Spleen (tissue), 11 donors: ENCODE measurements at regions not wholly inside any gene's neighbourhood (a gene's known extent, or its start where the extent isn't known, plus 50 kb on each side); places are given as distances from the start of the nearest gene placed in this dataset.

Experiments used
- DNase-seq: peaks from one replicate; pipeline ENCODE4 v3.0.0-alpha.2; 2020
- H3K27ac ChIP-seq, 8 donors: fragments of 200-600 bp; sonication (generic) in 7 of 8; 1 replicate in 4 of 8; 2 replicates in 4 of 8; pipeline versions ENCODE4 v1.5.0 to v1.8.0; 2016 to 2021; ENCODE audit warnings: inconsistent platforms in 4 of 8, mild to moderate bottlenecking in 4 of 8, moderate library complexity in 1 of 8
- H3K27me3 ChIP-seq, 7 donors: fragments of 200-600 bp; sonication (generic) in 6 of 7; replicated peaks in 1 of 7; 1 replicate in 4 of 7; 2 replicates in 3 of 7; pipeline versions ENCODE4 v1.5.0 to v1.8.0; 2016 to 2021; ENCODE audit warnings: inconsistent platforms in 3 of 7, mild to moderate bottlenecking in 1 of 7
- H3K36me3 ChIP-seq, 6 donors: fragments of 200-600 bp; sonication (generic) in 5 of 6; 1 replicate in 4 of 6; 2 replicates in 2 of 6; pipeline versions ENCODE4 v1.5.0 to v1.8.0; 2016 to 2021; ENCODE audit warnings: inconsistent platforms in 2 of 6
- H3K4me1 ChIP-seq, 6 donors: fragments of 200-600 bp; sonication (generic) in 5 of 6; 1 replicate in 3 of 6; 2 replicates in 3 of 6; pipeline versions ENCODE4 v1.5.0 to v1.8.0; 2016 to 2021; ENCODE audit warnings: inconsistent platforms in 3 of 6
- H3K4me3 ChIP-seq, 8 donors: fragments of 200-600 bp; sonication (generic) in 7 of 8; 1 replicate in 4 of 8; 2 replicates in 4 of 8; pipeline versions ENCODE4 v1.5.0 to v1.8.0; 2016 to 2021; ENCODE audit warnings: inconsistent platforms in 4 of 8, mild to moderate bottlenecking in 4 of 8, moderate library complexity in 2 of 8
- H3K9me3 ChIP-seq, 8 donors: fragments of 200-600 bp; sonication (generic) in 7 of 8; 1 replicate in 4 of 8; 2 replicates in 4 of 8; pipeline versions ENCODE4 v1.5.0 to v1.8.0; 2016 to 2021; ENCODE audit warnings: inconsistent platforms in 4 of 8
- POLR2A ChIP-seq, 3 donors: fragments of 450-650 bp; IDR thresholded peaks; one replicate each; pipeline ENCODE4 v1.5.1; 2017; ENCODE audit warnings: antibody characterized with exemption in 3 of 3, mild to moderate bottlenecking in 1 of 3
- POLR2AphosphoS5 ChIP-seq, 3 donors: sonication (generic); formaldehyde crosslinking; IDR thresholded peaks; one replicate each; pipeline ENCODE4 v1.5.1; 2017; ENCODE audit warnings: antibody characterized with exemption in 3 of 3
- WGBS, 5 donors: extraction: QIAGEN DNeasy Blood & Tissue Kit in 3 of 5; methylation state at CpG; one replicate each; pipeline versions ENCODE4 v1.1.5 to v1.1.7; 2013 to 2018; 5-methylcytosine and 5-hydroxymethylcytosine counted together
- intact Hi-C: fragments of 100-400 bp; cut with DNase I; formaldehyde crosslinking; loops from one replicate; pipeline ENCODE4 v1.15.0; 2023; ENCODE audit warnings: low total_unique reads
- TF ChIP-seq, protein P1 (sequence below), 11 experiments: fragments of 200-600 bp in 7 of 11; fragments of 450-650 bp in 4 of 11; sonication (generic) in 4 of 11; IDR thresholded peaks in 8 of 11; conservative IDR thresholded peaks in 3 of 11; 1 replicate in 7 of 11; 2 replicates in 4 of 11; pipeline versions ENCODE4 v1.4.0 to v1.8.0; 2016 to 2021; ENCODE audit warnings: antibody characterized with exemption in 11 of 11, inconsistent platforms in 4 of 11, mild to moderate bottlenecking in 1 of 11
- donor health status: healthy with polysubstance abuse.
- donor health status: DM: no; HTN: no; CAD: no; lungs with moderate emphysema.
- donor health status: DM: no; HTN: no; CAD: no.
- donor health status: Bipolar disorder and iron deficiency.
- donor health status: healthy.
- donor health status: DM: no; HTN: no; CAD: no.
- donor health status: DM: yes; HTN: yes; CAD: no.

DNA sequence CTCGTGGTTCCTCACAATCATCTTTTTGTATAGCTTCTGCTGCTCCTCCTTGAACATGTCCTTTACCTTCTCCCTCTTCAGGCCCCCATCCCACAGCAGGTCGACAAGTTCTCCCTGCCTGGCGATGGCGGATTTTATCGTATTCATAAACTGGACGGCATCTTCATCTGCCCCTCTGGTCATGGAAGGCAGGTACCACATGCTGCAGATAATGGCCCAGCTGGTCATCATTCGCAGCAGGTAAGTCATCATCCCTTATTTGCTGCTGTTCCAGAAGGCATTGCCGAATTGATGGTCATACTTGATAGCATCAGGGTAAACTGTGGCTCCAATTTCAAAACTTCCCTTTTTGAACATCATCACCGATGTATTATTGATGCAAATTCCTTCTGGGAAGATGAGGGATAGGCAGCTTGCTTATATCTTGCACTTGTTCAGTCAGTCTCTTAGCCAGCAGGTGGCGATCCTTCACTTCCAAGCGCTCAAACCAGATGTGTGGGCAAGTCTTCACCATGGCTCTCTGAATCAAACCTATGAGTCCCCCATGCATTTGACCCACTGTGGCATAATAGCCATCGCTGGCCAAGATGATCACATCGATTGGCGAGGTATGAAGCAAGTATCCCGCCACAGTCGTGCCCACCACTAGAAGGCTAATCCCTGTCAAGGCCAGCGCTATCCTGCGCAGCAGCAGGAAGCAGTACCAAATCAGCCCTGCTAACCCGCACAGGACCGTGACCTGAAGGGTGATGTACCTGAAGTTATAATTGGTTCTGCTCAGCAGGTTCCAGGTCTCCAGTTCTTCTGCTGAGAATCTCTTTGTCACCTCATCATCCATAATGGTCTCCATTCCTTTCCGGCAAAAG is 381.5 kb upstream of the STXBP6 start:
- Histone ChIP-seq H3K36me3 (no peaks in the 10 kb centered on the region), H3K27ac (no peak overlapping the region), H3K4me3 (no peak overlapping the region), H3K9me3 (peaks cover 0 to 31% (median 0%) of the 10 kb centered on the region in 8 donors), H3K4me1 (no peaks in the 10 kb centered on the region), H3K27me3 (no peaks in the 10 kb centered on the region)
- 78 to 85% (median 83%) methylated on average over 15 to 21 of the region's 21 CpGs for WGBS, 5 donors
- TF ChIP-seq POLR2AphosphoS5 (IDR thresholded peaks at IDR 0.05) (no peak), POLR2A (IDR thresholded peaks at IDR 0.05) (no peak)
- TF ChIP-seq, protein P1, sequence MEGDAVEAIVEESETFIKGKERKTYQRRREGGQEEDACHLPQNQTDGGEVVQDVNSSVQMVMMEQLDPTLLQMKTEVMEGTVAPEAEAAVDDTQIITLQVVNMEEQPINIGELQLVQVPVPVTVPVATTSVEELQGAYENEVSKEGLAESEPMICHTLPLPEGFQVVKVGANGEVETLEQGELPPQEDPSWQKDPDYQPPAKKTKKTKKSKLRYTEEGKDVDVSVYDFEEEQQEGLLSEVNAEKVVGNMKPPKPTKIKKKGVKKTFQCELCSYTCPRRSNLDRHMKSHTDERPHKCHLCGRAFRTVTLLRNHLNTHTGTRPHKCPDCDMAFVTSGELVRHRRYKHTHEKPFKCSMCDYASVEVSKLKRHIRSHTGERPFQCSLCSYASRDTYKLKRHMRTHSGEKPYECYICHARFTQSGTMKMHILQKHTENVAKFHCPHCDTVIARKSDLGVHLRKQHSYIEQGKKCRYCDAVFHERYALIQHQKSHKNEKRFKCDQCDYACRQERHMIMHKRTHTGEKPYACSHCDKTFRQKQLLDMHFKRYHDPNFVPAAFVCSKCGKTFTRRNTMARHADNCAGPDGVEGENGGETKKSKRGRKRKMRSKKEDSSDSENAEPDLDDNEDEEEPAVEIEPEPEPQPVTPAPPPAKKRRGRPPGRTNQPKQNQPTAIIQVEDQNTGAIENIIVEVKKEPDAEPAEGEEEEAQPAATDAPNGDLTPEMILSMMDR (IDR thresholded peaks at IDR 0.05 in 8 of 11, conservative IDR thresholded peaks at IDR 0.05 in 3 of 11): no peak
- DNase-seq: no peak
- intact Hi-C loops: no loop called here

DNA sequence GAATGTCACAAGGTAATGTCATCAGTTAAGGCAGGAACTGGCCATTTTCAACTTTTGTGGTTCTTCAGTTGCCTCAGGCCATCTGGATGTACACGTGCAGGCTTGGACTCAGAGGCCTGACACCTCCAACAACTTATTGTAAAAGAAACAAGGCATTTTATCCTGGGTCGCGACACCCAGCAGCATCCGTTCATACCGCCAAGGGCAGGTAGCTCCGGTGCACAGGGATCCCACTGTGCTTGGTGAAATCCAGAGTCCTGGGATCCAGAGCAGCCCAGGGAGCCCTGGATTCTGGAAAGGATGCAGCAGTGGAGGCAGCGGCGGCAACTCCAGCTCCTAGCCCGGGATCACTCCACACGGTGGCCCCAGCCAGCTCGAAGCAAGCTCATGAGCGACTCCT is 380.9 kb upstream of the STXBP6 start:
- no peaks in the 10 kb centered on the region for H3K27me3 ChIP-seq
- no peak for DNase-seq
- no peaks in the 10 kb centered on the region for H3K36me3 ChIP-seq
- no peak overlapping the region for H3K27ac ChIP-seq
- H3K9me3 ChIP-seq: peaks cover 0 to 31% (median 0%) of the 10 kb centered on the region in 8 donors
- intact Hi-C loops: no loop called here
- no peak for TF ChIP-seq POLR2A (IDR thresholded peaks at IDR 0.05)
- no peak for TF ChIP-seq POLR2AphosphoS5 (IDR thresholded peaks at IDR 0.05)
- TF ChIP-seq, protein P1 (IDR thresholded peaks at IDR 0.05 in 8 of 11, conservative IDR thresholded peaks at IDR 0.05 in 3 of 11): no peak
- no peaks in the 10 kb centered on the region for H3K4me1 ChIP-seq
- no peak overlapping the region for H3K4me3 ChIP-seq
- 86 to 96% (median 92%) methylated on average over 6 to 12 of the region's 12 CpGs for WGBS, 5 donors

DNA sequence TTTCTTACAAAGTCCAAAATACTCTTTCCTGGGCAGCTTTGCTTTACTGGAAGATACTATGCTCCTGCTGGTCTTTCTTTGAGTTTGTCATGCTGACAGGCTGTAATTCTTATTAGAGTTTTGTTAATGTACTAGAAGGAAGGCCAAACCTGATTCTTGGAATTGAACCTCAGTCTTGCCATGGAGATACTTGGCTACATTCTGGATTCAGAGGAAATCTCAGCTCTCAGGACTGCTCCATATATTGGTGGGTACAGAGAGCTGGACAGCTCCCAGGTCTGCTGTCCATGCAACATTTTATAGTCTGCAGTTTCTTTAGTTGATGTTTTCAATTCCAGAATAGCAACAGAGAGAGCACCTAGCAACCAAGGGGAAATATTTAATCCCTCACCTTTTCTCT is 363.1 kb upstream of the STXBP6 start:
- Histone ChIP-seq H3K9me3 (no peaks in the 10 kb centered on the region), H3K4me3 (no peak overlapping the region), H3K27ac (no peak overlapping the region), H3K36me3 (no peaks in the 10 kb centered on the region), H3K4me1 (no peaks in the 10 kb centered on the region), H3K27me3 (no peaks in the 10 kb centered on the region)
- DNase-seq: no peak
- TF ChIP-seq, protein P1 (IDR thresholded peaks at IDR 0.05 in 8 of 11, conservative IDR thresholded peaks at IDR 0.05 in 3 of 11): no peak
- TF ChIP-seq POLR2A (IDR thresholded peaks at IDR 0.05): no peak
- TF ChIP-seq POLR2AphosphoS5 (IDR thresholded peaks at IDR 0.05): no peak
- intact Hi-C loops: loop anchor here (10.0 kb wide), 1 partner anchor 698 kb away; no protein-coding TSS in a partner anchor
